ENCODE measurements at regions not wholly inside any gene's neighbourhood (a gene's known extent, or its start where the extent isn't known, plus 50 kb on each side); places are given as distances from the start of the nearest gene placed in this dataset.

DNA sequence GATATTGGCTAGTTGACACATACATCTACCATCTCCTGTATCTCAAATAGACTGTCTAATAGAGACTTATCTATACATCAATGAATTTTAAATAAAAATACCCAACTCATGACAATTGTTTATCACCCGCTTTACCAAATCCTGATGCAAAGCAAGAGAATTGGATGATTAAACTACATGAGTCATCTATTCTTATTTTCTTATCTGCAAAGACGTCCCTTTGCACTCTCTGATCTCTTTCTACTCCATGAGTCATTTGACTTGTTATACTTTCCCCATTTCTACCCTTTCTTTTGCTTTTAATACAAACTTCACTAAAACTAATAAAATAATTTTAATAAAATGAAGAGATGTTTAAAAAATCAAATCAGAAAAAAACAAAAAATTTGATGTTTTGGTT is 261.7 kb upstream of the MAP2 start:
- TF ChIP-seq TAF1 (IDR thresholded peaks at IDR 0.05; ENCODE audit: borderline replicate concordance, insufficient read depth, low read length) (no peak), SIN3A (IDR thresholded peaks at IDR 0.05; ENCODE audit: borderline replicate concordance, insufficient read depth, low read length) (no peak), REST (IDR thresholded peaks at IDR 0.05; ENCODE audit: insufficient read depth in 1 of 2, low read depth in 2 of 2, low read length in 2 of 2) (no peak), POLR2AphosphoS5 (IDR thresholded peaks at IDR 0.05; ENCODE audit: low read depth, low read length) (no peak), FOXP2 (optimal IDR thresholded peaks at IDR 0.05; ENCODE audit: borderline replicate concordance, extremely low read depth, extremely low read length, insufficient read depth) (no peak)

GRCh38 chr2:209181984-209182383 is 241.9 kb upstream of the MAP2 start:
- TF ChIP-seq FOXP2 (optimal IDR thresholded peaks at IDR 0.05; ENCODE audit: borderline replicate concordance, extremely low read depth, extremely low read length, insufficient read depth): no peak
- no peak for TF ChIP-seq SIN3A (IDR thresholded peaks at IDR 0.05; ENCODE audit: borderline replicate concordance, insufficient read depth, low read length)
- no peak for TF ChIP-seq REST (IDR thresholded peaks at IDR 0.05; ENCODE audit: insufficient read depth in 1 of 2, low read depth in 2 of 2, low read length in 2 of 2)
- no peak for TF ChIP-seq POLR2AphosphoS5 (IDR thresholded peaks at IDR 0.05; ENCODE audit: low read depth, low read length)
- no peak for TF ChIP-seq TAF1 (IDR thresholded peaks at IDR 0.05; ENCODE audit: borderline replicate concordance, insufficient read depth, low read length)

- TF ChIP-seq FOXP2 (optimal IDR thresholded peaks at IDR 0.05; ENCODE audit: borderline replicate concordance, extremely low read depth, extremely low read length, insufficient read depth): no peak
- TF ChIP-seq POLR2AphosphoS5 (IDR thresholded peaks at IDR 0.05; ENCODE audit: low read depth, low read length): no peak
- TF ChIP-seq REST (IDR thresholded peaks at IDR 0.05; ENCODE audit: insufficient read depth in 1 of 2, low read depth in 2 of 2, low read length in 2 of 2): no peak
- TF ChIP-seq SIN3A (IDR thresholded peaks at IDR 0.05; ENCODE audit: borderline replicate concordance, insufficient read depth, low read length): no peak
- no peak for TF ChIP-seq TAF1 (IDR thresholded peaks at IDR 0.05; ENCODE audit: borderline replicate concordance, insufficient read depth, low read length)
Measured at GRCh38 chr2:209189893-209190292, 234.0 kb upstream of the MAP2 start.

- TF ChIP-seq POLR2AphosphoS5 (IDR thresholded peaks at IDR 0.05; ENCODE audit: low read depth, low read length) (no peak), REST (IDR thresholded peaks at IDR 0.05; ENCODE audit: insufficient read depth in 1 of 2, low read depth in 2 of 2, low read length in 2 of 2) (no peak), TAF1 (IDR thresholded peaks at IDR 0.05; ENCODE audit: borderline replicate concordance, insufficient read depth, low read length) (no peak)
Measured at GRCh38 chr2:209191139-209191538, 232.7 kb upstream of the MAP2 start.

GRCh38 chr2:209194717-209195116 is 229.1 kb upstream of the MAP2 start:
- TF ChIP-seq POLR2AphosphoS5 (IDR thresholded peaks at IDR 0.05; ENCODE audit: low read depth, low read length): no peak
- TF ChIP-seq TAF1 (IDR thresholded peaks at IDR 0.05; ENCODE audit: borderline replicate concordance, insufficient read depth, low read length): no peak
- no peak for TF ChIP-seq FOXP2 (optimal IDR thresholded peaks at IDR 0.05; ENCODE audit: borderline replicate concordance, extremely low read depth, extremely low read length, insufficient read depth)
- no peak for TF ChIP-seq SIN3A (IDR thresholded peaks at IDR 0.05; ENCODE audit: borderline replicate concordance, insufficient read depth, low read length)

Measured in PFSK-1 (cell line).